ENCODE measurements at regions not wholly inside any gene's neighbourhood (a gene's known extent, or its start where the extent isn't known, plus 50 kb on each side); places are given as distances from the start of the nearest gene placed in this dataset.

GRCh38 chr2:51535763-51536162, 503.8 kb upstream of the NRXN1 start:
- Mint-ChIP-seq H3K4me1 (ENCODE audit: low read depth) (no peaks in the 10 kb centered on the region), H3K27ac (no peak overlapping the region), H3K9me3 (peaks cover 18% of the 10 kb centered on the region), H3K27me3 (no peaks in the 10 kb centered on the region), H3K36me3 (ENCODE audit: low read depth) (no peaks in the 10 kb centered on the region), H3K4me3 (no peak overlapping the region)
- no peak for TF ChIP-seq CTCF (IDR thresholded peaks at IDR 0.05)
- ATAC-seq: no peak
- POLR2A ChIA-PET: no interaction called here
- no peak for DNase-seq
- CTCF ChIA-PET: no interaction called here
- intact Hi-C loops (cut with micrococcal nuclease): no loop called here

- Mint-ChIP-seq H3K4me3 (no peak overlapping the region), H3K4me1 (ENCODE audit: low read depth) (no peaks in the 10 kb centered on the region), H3K27me3 (no peaks in the 10 kb centered on the region), H3K27ac (no peak overlapping the region), H3K36me3 (ENCODE audit: low read depth) (no peaks in the 10 kb centered on the region), H3K9me3 (peaks cover 15% of the 10 kb centered on the region)
- intact Hi-C loops (cut with micrococcal nuclease): no loop called here
- no peak for TF ChIP-seq CTCF (IDR thresholded peaks at IDR 0.05)
- ChIA-PET POLR2A (no interaction called here), CTCF (no interaction called here)
- DNase-seq: no peak
- ATAC-seq: no peak
These were observed 502.2 kb upstream of the NRXN1 start for GRCh38 chr2:51534166-51534565.

- no peak for TF ChIP-seq CTCF (IDR thresholded peaks at IDR 0.05)
- intact Hi-C loops (cut with micrococcal nuclease): no loop called here
- Mint-ChIP-seq H3K36me3 (ENCODE audit: low read depth) (no peaks in the 10 kb centered on the region), H3K4me1 (ENCODE audit: low read depth) (no peaks in the 10 kb centered on the region), H3K27ac (no peak overlapping the region), H3K4me3 (no peak overlapping the region), H3K27me3 (no peaks in the 10 kb centered on the region), H3K9me3 (peaks cover 12% of the 10 kb centered on the region)
- ATAC-seq (no peak), DNase-seq (no peak)
- POLR2A ChIA-PET: no interaction called here
- CTCF ChIA-PET: interaction anchor here (0.7 kb wide), 1 partner anchor 48 kb away, joined by 3 read pairs; no protein-coding TSS in a partner anchor
These were observed 496.2 kb upstream of the NRXN1 start for GRCh38 chr2:51528156-51528555.

- TF ChIP-seq CTCF (IDR thresholded peaks at IDR 0.05): no peak
These were observed 494.8 kb upstream of the NRXN1 start for GRCh38 chr2:51526766-51527165.

GRCh38 chr2:51516667-51517066, 484.7 kb upstream of the NRXN1 start:
- no peaks in the 10 kb centered on the region for H3K4me1 Mint-ChIP-seq (ENCODE audit: low read depth)
- H3K27ac Mint-ChIP-seq: no peak overlapping the region
- CTCF ChIA-PET: no interaction called here
- H3K4me3 Mint-ChIP-seq: no peak overlapping the region
- peaks cover 14% of the 10 kb centered on the region for H3K9me3 Mint-ChIP-seq
- H3K36me3 Mint-ChIP-seq (ENCODE audit: low read depth): no peaks in the 10 kb centered on the region
- no peak for TF ChIP-seq CTCF (IDR thresholded peaks at IDR 0.05)
- no peaks in the 10 kb centered on the region for H3K27me3 Mint-ChIP-seq
- intact Hi-C loops (cut with micrococcal nuclease): no loop called here
- DNase-seq: no peak
- no peak for ATAC-seq
- POLR2A ChIA-PET: no interaction called here

More at GRCh38 chr2:51526766-51527165, 494.8 kb upstream of the NRXN1 start:
- ChIA-PET CTCF (no interaction called here), POLR2A (no interaction called here)
- intact Hi-C loops (cut with micrococcal nuclease): no loop called here
- Mint-ChIP-seq H3K9me3 (peaks cover 11% of the 10 kb centered on the region), H3K36me3 (ENCODE audit: low read depth) (no peaks in the 10 kb centered on the region), H3K4me3 (no peak overlapping the region), H3K4me1 (ENCODE audit: low read depth) (no peaks in the 10 kb centered on the region), H3K27me3 (no peaks in the 10 kb centered on the region), H3K27ac (no peak overlapping the region)
- no peak for DNase-seq
- ATAC-seq: no peak
